ENCODE measurements at regions not wholly inside any gene's neighbourhood (a gene's known extent, or its start where the extent isn't known, plus 50 kb on each side); places are given as distances from the start of the nearest gene placed in this dataset.

DNA sequence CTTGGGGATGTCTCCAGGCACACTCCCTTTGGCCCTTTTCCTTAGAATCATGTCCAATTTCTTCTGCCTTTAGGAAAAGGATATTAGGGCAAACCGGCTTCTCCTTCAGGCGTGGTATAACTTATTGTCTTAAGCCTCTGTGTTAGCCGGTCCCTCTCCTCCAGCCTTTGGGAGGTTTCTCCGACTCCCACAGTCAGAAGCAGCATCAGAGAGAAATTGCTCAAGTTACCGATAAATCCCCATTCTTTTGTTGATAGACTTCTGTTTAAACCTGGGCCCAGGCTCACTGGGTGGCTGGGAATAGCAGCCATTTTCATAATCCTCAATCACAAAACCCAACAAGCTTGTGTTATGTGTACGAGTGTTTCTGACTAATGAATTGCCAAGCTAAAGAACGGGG lies 85.4 kb upstream of the KAZN start:
- H3K27me3 ChIP-seq (ENCODE audit: low read length): no peaks in the 10 kb centered on the region
- no peak overlapping the region for H2AFZ ChIP-seq (ENCODE audit: low read depth, low read length, severe bottlenecking)
- H3K9me2 ChIP-seq (replicated peaks; ENCODE audit: insufficient read depth, low read length): no peaks in the 10 kb centered on the region
- TF ChIP-seq, protein P1, sequence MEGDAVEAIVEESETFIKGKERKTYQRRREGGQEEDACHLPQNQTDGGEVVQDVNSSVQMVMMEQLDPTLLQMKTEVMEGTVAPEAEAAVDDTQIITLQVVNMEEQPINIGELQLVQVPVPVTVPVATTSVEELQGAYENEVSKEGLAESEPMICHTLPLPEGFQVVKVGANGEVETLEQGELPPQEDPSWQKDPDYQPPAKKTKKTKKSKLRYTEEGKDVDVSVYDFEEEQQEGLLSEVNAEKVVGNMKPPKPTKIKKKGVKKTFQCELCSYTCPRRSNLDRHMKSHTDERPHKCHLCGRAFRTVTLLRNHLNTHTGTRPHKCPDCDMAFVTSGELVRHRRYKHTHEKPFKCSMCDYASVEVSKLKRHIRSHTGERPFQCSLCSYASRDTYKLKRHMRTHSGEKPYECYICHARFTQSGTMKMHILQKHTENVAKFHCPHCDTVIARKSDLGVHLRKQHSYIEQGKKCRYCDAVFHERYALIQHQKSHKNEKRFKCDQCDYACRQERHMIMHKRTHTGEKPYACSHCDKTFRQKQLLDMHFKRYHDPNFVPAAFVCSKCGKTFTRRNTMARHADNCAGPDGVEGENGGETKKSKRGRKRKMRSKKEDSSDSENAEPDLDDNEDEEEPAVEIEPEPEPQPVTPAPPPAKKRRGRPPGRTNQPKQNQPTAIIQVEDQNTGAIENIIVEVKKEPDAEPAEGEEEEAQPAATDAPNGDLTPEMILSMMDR (IDR thresholded peaks at IDR 0.05; ENCODE audit: insufficient read depth, low read length, poor library complexity, severe bottlenecking): no peak
- no peak for TF ChIP-seq EZH2phosphoT487 (conservative IDR thresholded peaks at IDR 0.05; ENCODE audit: low read length)
- H4K20me1 ChIP-seq (ENCODE audit: low read depth, low read length): no peaks in the 10 kb centered on the region
- H3K27ac ChIP-seq (ENCODE audit: low read depth, low read length): no peak overlapping the region
- no peak overlapping the region for H3K4me3 ChIP-seq (ENCODE audit: insufficient read depth, low read length, poor library complexity, severe bottlenecking)
- H3K9ac ChIP-seq (ENCODE audit: low read length): no peak overlapping the region
- H3K4me2 ChIP-seq (ENCODE audit: low read depth, low read length, poor library complexity, severe bottlenecking): no peak overlapping the region
- H3K36me3 ChIP-seq (ENCODE audit: low read length): no peaks in the 10 kb centered on the region
- no peaks in the 10 kb centered on the region for H3K79me2 ChIP-seq (ENCODE audit: insufficient read depth, low read length)
- no peaks in the 10 kb centered on the region for H3K9me3 ChIP-seq (ENCODE audit: insufficient read depth, low read length)
- H3F3A ChIP-seq (ENCODE audit: insufficient read depth): no peaks in the 10 kb centered on the region

DNA sequence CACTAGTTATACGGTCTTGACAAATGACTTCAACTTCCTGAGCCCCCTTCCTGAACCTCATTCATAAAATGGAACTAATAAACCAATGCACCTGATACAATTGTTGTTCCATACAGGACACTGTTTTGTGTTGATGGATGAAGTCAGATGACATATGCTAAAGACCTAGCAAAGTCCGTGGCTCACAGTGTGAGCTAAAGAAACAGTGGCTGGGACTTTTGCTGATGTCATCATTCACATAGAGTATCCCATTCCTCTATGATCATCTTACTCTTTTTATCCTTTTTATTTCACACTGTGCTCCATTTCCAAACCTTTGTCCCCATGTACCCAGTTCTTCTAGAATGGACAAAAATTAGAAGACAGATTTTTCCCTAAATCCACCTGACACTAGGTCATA lies 83.7 kb upstream of the KAZN start:
- no peak for TF ChIP-seq EZH2phosphoT487 (conservative IDR thresholded peaks at IDR 0.05; ENCODE audit: low read length)
- TF ChIP-seq, protein P1 (IDR thresholded peaks at IDR 0.05; ENCODE audit: insufficient read depth, low read length, poor library complexity, severe bottlenecking): no peak
- Histone ChIP-seq H3K36me3 (ENCODE audit: low read length) (no peaks in the 10 kb centered on the region), H3K4me3 (ENCODE audit: insufficient read depth, low read length, poor library complexity, severe bottlenecking) (no peak overlapping the region), H2AFZ (ENCODE audit: low read depth, low read length, severe bottlenecking) (no peak overlapping the region), H3F3A (ENCODE audit: insufficient read depth) (no peaks in the 10 kb centered on the region), H3K27me3 (ENCODE audit: low read length) (no peaks in the 10 kb centered on the region), H3K27ac (ENCODE audit: low read depth, low read length) (no peak overlapping the region), H3K4me2 (ENCODE audit: low read depth, low read length, poor library complexity, severe bottlenecking) (no peak overlapping the region), H3K9ac (ENCODE audit: low read length) (no peak overlapping the region), H4K20me1 (ENCODE audit: low read depth, low read length) (no peaks in the 10 kb centered on the region), H3K9me3 (ENCODE audit: insufficient read depth, low read length) (no peaks in the 10 kb centered on the region), H3K79me2 (ENCODE audit: insufficient read depth, low read length) (no peaks in the 10 kb centered on the region), H3K9me2 (replicated peaks; ENCODE audit: insufficient read depth, low read length) (no peaks in the 10 kb centered on the region)

DNA sequence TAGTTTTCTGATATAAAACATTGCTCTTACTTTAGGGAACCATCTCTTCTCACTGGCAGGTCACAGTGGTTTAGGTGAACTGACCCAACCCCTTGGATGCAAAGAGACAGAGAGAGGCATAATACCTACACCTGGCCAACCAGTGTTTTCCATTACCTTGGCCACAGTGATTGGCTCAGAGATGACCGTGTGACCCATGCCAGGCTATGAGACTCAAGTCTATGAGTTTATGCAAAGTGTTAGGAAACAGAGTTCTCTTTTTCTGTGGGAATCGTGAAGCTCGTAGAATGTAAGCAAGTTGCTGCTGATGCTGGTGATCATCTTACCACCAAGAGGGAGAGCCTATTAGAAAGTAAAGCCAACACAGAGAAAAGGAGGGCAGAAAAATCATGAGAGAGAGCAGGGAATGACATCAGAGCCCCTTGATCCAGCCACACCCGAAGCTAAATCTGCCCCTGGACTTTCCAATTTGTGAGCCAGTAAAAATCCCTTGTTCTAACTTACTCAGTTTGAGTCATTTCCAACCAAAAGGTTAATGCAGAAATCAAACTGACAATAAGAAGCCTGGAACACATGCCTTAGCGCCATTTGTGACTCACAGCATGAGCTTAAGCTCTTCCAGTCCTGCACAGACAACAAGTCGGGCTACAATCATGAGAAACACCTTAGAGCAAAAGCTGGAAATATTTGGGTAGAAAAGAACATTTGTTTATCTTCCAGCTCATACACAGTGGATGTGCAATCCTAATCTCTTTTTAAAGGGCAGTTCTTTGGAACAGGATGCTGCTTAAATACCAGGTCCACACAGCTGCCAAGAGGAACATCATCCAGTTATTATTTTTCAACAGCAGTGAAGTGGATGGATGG lies 81.3 kb upstream of the KAZN start:
- no peak overlapping the region for H3K27ac ChIP-seq (ENCODE audit: low read depth, low read length)

More for the DNA sequence above, 81.3 kb upstream of the KAZN start:
- Histone ChIP-seq H3K9me3 (ENCODE audit: insufficient read depth, low read length) (no peaks in the 10 kb centered on the region), H3K27me3 (ENCODE audit: low read length) (no peaks in the 10 kb centered on the region), H3K4me3 (ENCODE audit: insufficient read depth, low read length, poor library complexity, severe bottlenecking) (no peak overlapping the region), H3K36me3 (ENCODE audit: low read length) (no peaks in the 10 kb centered on the region), H2AFZ (ENCODE audit: low read depth, low read length, severe bottlenecking) (no peak overlapping the region), H3K4me2 (ENCODE audit: low read depth, low read length, poor library complexity, severe bottlenecking) (no peak overlapping the region), H3K9ac (ENCODE audit: low read length) (no peak overlapping the region), H3K9me2 (replicated peaks; ENCODE audit: insufficient read depth, low read length) (no peaks in the 10 kb centered on the region), H3F3A (ENCODE audit: insufficient read depth) (no peaks in the 10 kb centered on the region), H3K79me2 (ENCODE audit: insufficient read depth, low read length) (no peaks in the 10 kb centered on the region), H4K20me1 (ENCODE audit: low read depth, low read length) (no peaks in the 10 kb centered on the region)
- TF ChIP-seq EZH2phosphoT487 (conservative IDR thresholded peaks at IDR 0.05; ENCODE audit: low read length): no peak
- TF ChIP-seq, protein P1 (IDR thresholded peaks at IDR 0.05; ENCODE audit: insufficient read depth, low read length, poor library complexity, severe bottlenecking): no peak

Data from SU-DHL-6 (cell line).